CD4-positive, alpha-beta T cell treated with Interleukin-12 subunit alpha and Interleukin-12 subunit beta, for 1 hour (primary cell): ENCODE measurements at regions not wholly inside any gene's neighbourhood (a gene's known extent, or its start where the extent isn't known, plus 50 kb on each side); places are given as distances from the start of the nearest gene placed in this dataset.

Source experiments
- DNase-seq: peaks from one replicate; pipeline ENCODE4 v3.0.0-alpha.2; 2020

GRCh38 chr4:186900232-186900900 is 176.7 kb upstream of the FAT1 start:
- no peak for DNase-seq

DNA sequence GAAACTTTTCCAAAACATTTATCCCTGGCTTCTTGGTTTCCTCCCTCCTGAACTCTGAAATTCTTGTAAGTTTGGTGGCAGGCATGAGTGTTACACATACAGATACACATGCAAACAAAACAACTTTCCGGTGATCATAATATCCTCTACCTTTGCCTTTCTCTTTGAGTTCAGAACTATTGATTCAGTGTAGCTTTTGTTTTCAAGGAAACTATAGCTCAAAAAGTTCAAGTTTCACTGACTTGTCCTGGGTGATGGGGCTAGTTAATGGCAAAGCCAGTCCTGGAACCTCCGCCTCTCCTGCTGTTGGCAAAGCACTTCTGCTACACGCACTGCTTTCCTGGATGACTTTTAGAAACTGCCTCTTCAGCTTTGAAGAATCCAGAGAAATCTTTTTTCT is 177.3 kb upstream of the FAT1 start:
- DNase-seq, result no peak

DNA sequence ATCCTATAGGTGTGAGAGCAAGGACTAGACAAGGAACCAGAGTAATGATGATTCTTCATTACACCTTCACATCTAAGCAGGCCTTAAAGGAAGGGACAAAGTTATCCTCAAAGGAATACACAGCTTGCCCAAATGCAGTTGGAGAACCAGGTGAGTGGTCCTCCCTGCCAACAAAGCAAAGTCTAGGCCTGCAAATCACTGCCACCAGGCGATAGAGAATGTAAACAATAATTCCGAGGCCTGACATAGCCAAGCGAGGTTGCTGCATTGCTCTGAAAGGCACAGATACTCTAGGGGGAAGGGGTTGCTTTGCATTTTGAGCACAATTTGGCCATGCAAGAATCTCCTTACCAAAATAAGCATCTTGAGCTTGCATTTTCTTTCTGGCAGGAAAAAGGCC is 178.2 kb upstream of the FAT1 start:
- no peak for DNase-seq

DNA sequence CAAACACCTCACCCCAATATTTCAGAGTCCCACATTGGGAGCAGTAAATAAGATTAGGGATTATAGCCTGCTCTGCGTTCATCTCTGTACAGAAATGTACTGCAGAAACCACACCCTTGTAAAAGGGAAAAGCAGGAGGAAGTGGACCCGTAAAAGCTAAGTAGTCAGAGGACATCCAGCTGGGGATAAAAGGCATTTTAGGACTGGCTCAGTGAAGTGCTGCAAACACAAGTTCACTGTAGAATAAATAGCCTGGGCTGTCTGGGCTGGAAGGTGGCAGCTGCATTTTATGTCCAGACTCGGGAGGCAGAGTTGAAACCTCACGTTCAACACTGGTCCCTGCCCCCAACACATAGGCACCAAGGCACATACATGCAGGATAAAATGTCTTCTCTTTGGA is 178.7 kb upstream of the FAT1 start:
- no peak for DNase-seq

DNA sequence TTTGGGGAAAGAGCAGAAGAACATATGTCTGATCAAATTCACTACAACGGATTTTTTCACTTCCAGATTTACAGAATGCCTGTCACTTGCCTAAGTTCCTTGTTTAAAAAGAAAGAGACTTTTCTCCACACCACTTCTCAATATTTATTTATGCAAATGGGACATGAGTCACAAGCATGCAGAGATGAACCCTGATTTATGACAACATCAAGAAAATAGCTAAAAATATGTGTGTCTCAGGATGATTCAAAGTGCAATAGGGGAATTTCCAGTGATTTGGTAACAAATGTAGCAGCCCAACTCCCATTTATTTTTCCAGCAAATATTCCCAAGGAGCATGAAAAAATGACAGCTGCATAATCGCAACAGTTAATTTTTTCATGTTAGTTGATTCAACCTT is 180.4 kb upstream of the FAT1 start:
- no peak for DNase-seq

- DNase-seq, result no peak
Observed at GRCh38 chr4:186906722-186907121, 183.1 kb upstream of the FAT1 start.

GRCh38 chr4:186910385-186910784 is 186.7 kb upstream of the FAT1 start:
- no peak for DNase-seq

GRCh38 chr4:186912606-186913005 is 188.9 kb upstream of the FAT1 start:
- no peak for DNase-seq

DNA sequence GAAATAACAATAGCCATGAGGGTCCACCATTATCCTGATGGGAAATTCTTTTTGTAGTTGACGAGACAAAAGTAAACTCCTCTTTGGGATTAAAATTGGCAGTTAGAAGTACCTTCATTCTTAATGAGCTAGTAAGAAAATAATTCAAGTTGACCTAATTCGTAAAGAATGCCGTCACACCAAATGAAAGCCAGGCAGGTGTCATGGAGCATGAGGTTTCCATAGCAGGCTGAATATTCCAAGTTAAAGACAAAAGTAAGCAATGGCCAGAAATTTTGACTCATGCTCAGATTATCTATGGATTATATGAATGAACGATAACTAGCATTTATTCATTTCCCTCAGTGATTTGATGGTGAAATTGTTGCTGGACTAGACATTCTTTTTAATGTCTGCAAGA is 192.2 kb upstream of the FAT1 start:
- no peak for DNase-seq

GRCh38 chr4:186917136-186917535 is 193.5 kb upstream of the FAT1 start:
- DNase-seq, result no peak

DNA sequence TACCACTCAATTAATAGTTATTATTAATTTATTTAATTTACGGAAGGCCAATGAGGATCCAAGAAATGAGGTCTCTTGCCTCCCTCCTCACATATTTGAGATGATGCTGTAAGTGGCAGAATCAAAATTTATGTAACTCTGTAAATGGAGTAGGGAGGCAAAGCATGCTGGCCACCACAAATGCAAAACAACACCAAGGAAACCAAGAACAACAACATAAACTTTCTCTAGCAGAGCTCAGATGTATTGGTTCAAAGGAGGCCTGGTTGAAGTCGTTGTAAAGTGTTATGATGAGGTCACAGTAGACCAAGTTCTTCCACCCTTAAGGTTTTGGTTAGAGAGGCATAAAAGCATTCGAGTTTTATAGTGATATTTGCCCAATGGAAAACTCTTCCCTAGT is 194.8 kb upstream of the FAT1 start:
- no peak for DNase-seq

DNA sequence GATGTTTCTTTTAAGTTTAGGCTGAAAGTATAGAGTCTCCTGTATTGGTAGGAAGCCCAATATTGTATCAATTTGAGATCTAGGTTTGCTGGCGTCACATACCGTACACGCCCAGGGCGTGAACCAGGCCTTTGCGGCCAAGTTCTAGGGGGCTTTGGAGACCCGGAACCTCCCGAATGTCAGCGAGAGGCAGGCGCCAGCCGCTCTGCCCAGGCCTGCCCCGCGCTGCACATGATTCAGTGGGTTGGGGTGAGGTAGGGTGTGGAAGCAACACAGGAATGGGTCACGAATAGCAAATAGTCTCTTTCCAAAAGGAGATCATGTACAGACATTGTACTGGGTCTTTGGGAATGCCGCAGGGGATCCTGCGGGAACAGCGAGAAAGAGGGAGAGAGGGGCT is 195.7 kb upstream of the FAT1 start:
- DNase-seq, result no peak

DNA sequence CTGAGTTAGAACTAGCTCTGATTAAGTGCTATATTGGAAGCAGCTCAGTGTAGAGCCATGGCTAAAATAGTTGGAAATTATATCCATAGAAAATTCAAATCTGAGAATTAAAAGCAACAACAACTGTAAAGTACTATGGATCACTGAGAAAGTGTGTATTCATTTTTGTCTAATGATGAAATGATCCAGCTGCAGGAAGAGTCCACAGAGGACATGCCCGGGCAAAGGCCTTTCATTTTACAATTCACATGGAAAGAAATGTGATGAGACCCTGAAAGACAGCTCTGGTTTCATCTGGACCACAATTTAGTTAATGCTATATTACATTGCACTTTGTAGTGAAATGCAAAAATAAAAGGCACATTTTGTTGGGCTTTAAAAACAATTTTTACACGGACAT is 196.8 kb upstream of the FAT1 start:
- DNase-seq, result no peak

GRCh38 chr4:186920992-186921391 is 197.3 kb upstream of the FAT1 start:
- DNase-seq, result no peak

DNA sequence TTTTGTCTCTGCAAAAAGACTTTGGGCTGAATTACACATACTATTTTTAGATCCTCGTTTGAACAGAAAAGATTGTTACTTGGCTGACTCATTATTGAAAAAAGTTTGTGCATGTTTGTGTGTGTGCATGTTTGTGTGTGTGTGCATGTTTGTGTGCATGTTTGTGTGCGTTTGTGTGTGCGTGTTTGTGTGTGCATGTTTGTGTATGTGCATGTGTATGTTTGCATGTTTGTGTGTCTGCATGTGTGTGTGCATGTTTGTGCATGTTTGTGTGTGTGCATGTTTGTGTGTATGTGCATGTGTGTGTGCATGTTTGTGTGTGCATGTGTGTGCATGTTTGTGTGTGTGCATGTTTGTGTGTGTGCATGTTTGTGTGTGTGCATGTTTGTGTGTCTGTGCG is 201.1 kb upstream of the FAT1 start:
- no peak for DNase-seq

DNA sequence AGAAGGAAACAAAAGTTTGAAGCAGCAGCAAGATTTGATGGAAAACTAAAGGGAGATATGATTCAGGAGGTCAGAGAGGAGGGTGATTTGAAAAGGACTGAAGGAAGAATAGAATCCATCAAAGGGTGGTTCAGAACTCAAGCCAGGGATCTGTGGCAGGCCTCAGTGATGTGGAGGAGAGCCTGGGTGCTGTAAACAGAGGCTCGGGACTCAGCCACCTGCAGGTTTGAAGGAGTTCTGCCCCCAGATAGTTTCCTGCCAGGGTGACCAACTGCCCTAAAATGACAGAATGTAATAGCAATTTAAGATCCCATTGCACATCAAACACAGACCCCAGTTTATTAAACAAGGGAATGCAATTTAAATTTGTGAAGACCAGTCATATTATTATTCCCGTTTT is 204.0 kb upstream of the FAT1 start:
- no peak for DNase-seq

DNA sequence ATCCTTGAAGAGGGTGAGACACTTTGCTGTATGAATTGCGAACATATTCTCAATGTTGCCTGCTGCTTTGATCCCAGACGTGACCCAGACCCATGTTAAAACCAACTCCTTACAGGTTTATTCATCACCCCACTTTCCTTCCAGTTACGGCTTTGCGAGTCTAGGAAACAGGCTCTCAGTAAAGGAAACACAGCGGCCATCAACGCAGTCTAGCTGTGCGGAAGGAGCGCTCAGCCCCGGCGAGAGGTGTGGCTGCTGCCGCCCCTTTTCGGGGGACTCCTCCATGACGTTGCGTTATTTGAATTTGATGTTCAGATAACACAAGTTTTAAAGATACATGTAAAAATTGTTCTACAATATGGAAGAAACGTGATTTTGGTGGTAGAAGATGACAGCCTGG is 206.4 kb upstream of the FAT1 start:
- no peak for DNase-seq

DNA sequence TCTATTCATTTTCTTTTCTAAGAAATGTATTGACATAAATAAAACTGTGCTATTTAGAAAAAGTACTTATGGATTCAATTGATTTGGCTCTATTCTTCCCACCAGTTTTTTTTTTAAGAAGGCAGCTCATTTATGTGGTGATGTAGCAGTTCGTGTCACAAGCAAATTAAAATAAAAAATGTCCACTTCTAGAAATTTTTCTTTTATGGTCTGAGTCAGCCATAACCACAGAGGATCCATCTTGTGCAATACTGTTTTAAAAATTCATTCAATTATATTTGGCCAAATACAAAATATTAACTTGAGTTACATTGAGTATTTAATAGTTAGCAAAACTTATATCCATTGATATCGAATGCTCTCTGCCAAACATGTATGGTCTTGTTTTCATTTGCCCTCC is 207.9 kb upstream of the FAT1 start:
- no peak for DNase-seq

DNA sequence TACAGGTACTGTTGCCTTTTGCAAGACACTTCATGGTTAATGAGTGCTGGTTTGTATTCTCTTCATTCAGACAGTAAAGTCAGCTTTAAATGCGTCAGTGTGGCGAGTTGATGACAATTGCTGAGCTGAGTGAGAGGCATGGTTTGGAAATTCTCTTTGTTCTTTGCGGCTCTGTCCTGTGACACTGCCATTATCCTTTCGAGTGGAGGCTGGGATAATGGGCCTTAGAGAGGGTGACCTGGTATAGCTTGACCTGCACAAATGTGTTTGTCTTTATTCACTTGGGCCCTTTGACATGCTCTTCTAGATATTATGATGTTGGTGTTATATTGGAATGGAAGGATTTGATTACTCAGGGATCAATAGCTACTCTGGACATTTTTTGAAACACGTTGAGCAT is 208.5 kb upstream of the FAT1 start:
- DNase-seq, result no peak

GRCh38 chr4:186932631-186933187 is 209.1 kb upstream of the FAT1 start:
- no peak for DNase-seq

GRCh38 chr4:186934244-186934643 is 210.6 kb upstream of the FAT1 start:
- DNase-seq, result no peak

GRCh38 chr4:186934841-186935443 is 211.3 kb upstream of the FAT1 start:
- no peak for DNase-seq

GRCh38 chr4:186935901-186936300 is 212.2 kb upstream of the FAT1 start:
- DNase-seq, result no peak

GRCh38 chr4:186936496-186937375 is 213.1 kb upstream of the FAT1 start:
- DNase-seq, result no peak
